ENCODE measurements at regions not wholly inside any gene's neighbourhood (a gene's known extent, or its start where the extent isn't known, plus 50 kb on each side); places are given as distances from the start of the nearest gene placed in this dataset.
"Not testable (repeated sequence)": the region's sequence is repeated elsewhere in the genome, so short reads cannot be mapped to it uniquely, and the experiment has no call there.

- no peak for DNase-seq (ENCODE audit: low spot score)
Observed at GRCh38 chr7:106562711-106563366, 98.1 kb downstream of the CCDC71L start.

- no peak for DNase-seq (ENCODE audit: low spot score)
Observed at GRCh38 chr7:106561666-106562411, 99.1 kb downstream of the CCDC71L start.

GRCh38 chr7:106561151-106561550 lies 99.8 kb downstream of the CCDC71L start:
- DNase-seq (ENCODE audit: low spot score), result no peak

- DNase-seq (ENCODE audit: low spot score), result peak; percentile 25
Observed at GRCh38 chr7:106560482-106560881, 100.5 kb downstream of the CCDC71L start.

- DNase-seq (ENCODE audit: low spot score), result not testable (repeated sequence)
Observed at GRCh38 chr7:106556244-106556643, 104.7 kb downstream of the CCDC71L start.

GRCh38 chr7:106554623-106555022 lies 106.3 kb downstream of the CCDC71L start:
- not testable (repeated sequence) for DNase-seq (ENCODE audit: low spot score)

GRCh38 chr7:106553446-106553836 lies 107.5 kb downstream of the CCDC71L start:
- DNase-seq (ENCODE audit: low spot score), result no peak

GRCh38 chr7:106552645-106553445 lies 108.1 kb downstream of the CCDC71L start:
- DNase-seq (ENCODE audit: low spot score), result no peak

- no peak for DNase-seq (ENCODE audit: low spot score)
Observed at GRCh38 chr7:106551936-106552335, 109.0 kb downstream of the CCDC71L start.

- DNase-seq (ENCODE audit: low spot score), result no peak
Observed at GRCh38 chr7:106548491-106548890, 112.5 kb downstream of the CCDC71L start.

GRCh38 chr7:106545275-106545674 lies 115.7 kb downstream of the CCDC71L start:
- no peak for DNase-seq (ENCODE audit: low spot score)

- no peak for DNase-seq (ENCODE audit: low spot score)
Observed at GRCh38 chr7:106543221-106543757, 117.7 kb downstream of the CCDC71L start.

- DNase-seq (ENCODE audit: low spot score), result peak; percentile 84
Observed at GRCh38 chr7:106542550-106543220, 118.3 kb downstream of the CCDC71L start.

- DNase-seq (ENCODE audit: low spot score), result no peak
Observed at GRCh38 chr7:106538638-106539037, 122.3 kb downstream of the CCDC71L start.

GRCh38 chr7:106537119-106537518 lies 123.8 kb downstream of the CCDC71L start:
- no peak for DNase-seq (ENCODE audit: low spot score)

- no peak for DNase-seq (ENCODE audit: low spot score)
Observed at GRCh38 chr7:106536079-106536478, 124.9 kb downstream of the CCDC71L start.

GRCh38 chr7:106535234-106535932 lies 125.6 kb downstream of the CCDC71L start:
- peak; percentile 9 for DNase-seq (ENCODE audit: low spot score)

- no peak for DNase-seq (ENCODE audit: low spot score)
Observed at GRCh38 chr7:106534271-106534846, 126.6 kb downstream of the CCDC71L start.

GRCh38 chr7:106530183-106530582 lies 130.8 kb downstream of the CCDC71L start:
- not testable (repeated sequence) for DNase-seq (ENCODE audit: low spot score)

- DNase-seq (ENCODE audit: low spot score), result not testable (repeated sequence)
Observed at GRCh38 chr7:106526617-106527016, 134.3 kb downstream of the CCDC71L start.

- DNase-seq (ENCODE audit: low spot score), result no peak
Observed at GRCh38 chr7:106524690-106525059, 136.3 kb downstream of the CCDC71L start.
